Ovary (tissue), 7 donors: ENCODE measurements at regions not wholly inside any gene's neighbourhood (a gene's known extent, or its start where the extent isn't known, plus 50 kb on each side); places are given as distances from the start of the nearest gene placed in this dataset.

Source experiments
- DNase-seq, 5 donors: peaks; one replicate each; pipeline ENCODE4 v3.0.0-alpha.2; 2019 to 2020
- H3K27ac ChIP-seq, 2 donors: fragments of 200-600 bp; one replicate each; pipeline versions ENCODE4 v1.5.1 to v1.8.0; 2019 to 2022
- H3K27me3 ChIP-seq: fragments of 200-600 bp; one replicate; pipeline ENCODE4 v1.8.0; 2022
- H3K36me3 ChIP-seq: fragments of 200-600 bp; sonication (generic); one replicate; pipeline ENCODE4 v1.5.1; 2019
- H3K4me1 ChIP-seq: one replicate; pipeline ENCODE4 v1.8.1; 2013; ENCODE audit warnings: mild to moderate bottlenecking, moderate library complexity; ENCODE audit not compliant: insufficient read depth
- H3K4me3 ChIP-seq: fragments of 200-600 bp; sonication (generic); one replicate; pipeline ENCODE4 v1.5.1; 2017
- H3K9me3 ChIP-seq, 2 donors: fragments of 200-600 bp in 1 of 2; sonication (generic) in 1 of 2; one replicate each; pipeline versions ENCODE4 v1.5.1 to v1.8.1; 2013 to 2019; ENCODE audit warnings: mild to moderate bottlenecking in 1 of 2, moderate library complexity in 1 of 2
- CTCF ChIP-seq, 3 donors: fragments of 450-650 bp in 2 of 3; fragments of 200-600 bp in 1 of 3; IDR thresholded peaks; one replicate each; pipeline versions ENCODE4 v1.5.1 to v1.8.0; 2016 to 2022; ENCODE audit warnings: antibody characterized with exemption in 3 of 3, mild to moderate bottlenecking in 1 of 3
- EP300 ChIP-seq: sonication (generic); formaldehyde crosslinking; IDR thresholded peaks from one replicate; pipeline ENCODE4 v1.6.1; 2017; ENCODE audit warnings: antibody characterized with exemption
- POLR2A ChIP-seq: fragments of 450-650 bp; IDR thresholded peaks from one replicate; pipeline ENCODE4 v1.6.1; 2017; ENCODE audit warnings: antibody characterized with exemption, mild to moderate bottlenecking, moderate library complexity
- WGBS, 3 donors: extraction: QIAGEN DNeasy Blood & Tissue Kit in 1 of 3; methylation state at CpG; one replicate each; pipeline versions ENCODE4 v1.1.5 to v1.1.7; 2013 to 2017; 5-methylcytosine and 5-hydroxymethylcytosine counted together
- intact Hi-C, 4 donors: fragments of 100-400 bp; cut with DNase I; formaldehyde crosslinking; loops; one replicate each; pipeline versions ENCODE4 v1.11.0 to v1.15.1; 2022 to 2023
- donor health status: DM: no; HTN: no; CAD: no; lungs with moderate emphysema.
- donor health status: DM: no; HTN: no; CAD: no.
- donor health status: Bipolar disorder and iron deficiency.
- donor health status: DM: no; HTN: no; CAD: no.
- donor health status: DM: yes; HTN: yes; CAD: no.

GRCh38 chr5:89885670-89886069 lies 523.9 kb downstream of the CETN3 start:
- Histone ChIP-seq H3K27ac (no peak overlapping the region), H3K27me3 (no peaks in the 10 kb centered on the region), H3K9me3 (no peaks in the 10 kb centered on the region), H3K36me3 (no peaks in the 10 kb centered on the region), H3K4me3 (no peak overlapping the region), H3K4me1 (no peaks in the 10 kb centered on the region)
- DNase-seq, result no peak
- TF ChIP-seq POLR2A, result no peak
- TF ChIP-seq CTCF (IDR thresholded peaks at IDR 0.05), result no peak
- TF ChIP-seq EP300, result no peak
- intact Hi-C loops, result no loop called here

GRCh38 chr5:89883967-89884366 lies 525.6 kb downstream of the CETN3 start:
- no peak overlapping the region for H3K4me3 ChIP-seq
- TF ChIP-seq POLR2A (no peak), EP300 (no peak), CTCF (IDR thresholded peaks at IDR 0.05) (no peak)
- H3K27ac ChIP-seq, result no peak overlapping the region
- H3K27me3 ChIP-seq, result no peaks in the 10 kb centered on the region
- no peaks in the 10 kb centered on the region for H3K36me3 ChIP-seq
- no peaks in the 10 kb centered on the region for H3K4me1 ChIP-seq
- intact Hi-C loops, result no loop called here
- H3K9me3 ChIP-seq, result no peaks in the 10 kb centered on the region
- no peak for DNase-seq

- no peaks in the 10 kb centered on the region for H3K9me3 ChIP-seq
- TF ChIP-seq EP300 (no peak), CTCF (IDR thresholded peaks at IDR 0.05) (no peak), POLR2A (no peak)
- WGBS, 3 donors, result 72 to 76% (median 73%) methylated on average over 9 of the region's 9 CpGs
- no peak overlapping the region for H3K27ac ChIP-seq
- DNase-seq, result no peak
- intact Hi-C loops, result no loop called here
- no peaks in the 10 kb centered on the region for H3K4me1 ChIP-seq
- no peaks in the 10 kb centered on the region for H3K27me3 ChIP-seq
- no peaks in the 10 kb centered on the region for H3K36me3 ChIP-seq
- H3K4me3 ChIP-seq, result no peak overlapping the region
These were observed 531.1 kb downstream of the CETN3 start for GRCh38 chr5:89878140-89879132.

GRCh38 chr5:89871906-89872305 lies 537.6 kb downstream of the CETN3 start:
- H3K36me3 ChIP-seq, result no peaks in the 10 kb centered on the region
- no peaks in the 10 kb centered on the region for H3K27me3 ChIP-seq
- TF ChIP-seq EP300, result no peak
- WGBS, 3 donors, result 21 to 41% (median 32%) methylated on average over 2 of the region's 2 CpGs
- H3K4me1 ChIP-seq, result no peaks in the 10 kb centered on the region
- no peaks in the 10 kb centered on the region for H3K9me3 ChIP-seq
- no peak overlapping the region for H3K27ac ChIP-seq
- intact Hi-C loops, result no loop called here
- H3K4me3 ChIP-seq, result no peak overlapping the region
- DNase-seq, result no peak

GRCh38 chr5:89869346-89869745 lies 540.2 kb downstream of the CETN3 start:
- H3K27me3 ChIP-seq, result no peaks in the 10 kb centered on the region
- no peaks in the 10 kb centered on the region for H3K9me3 ChIP-seq
- H3K36me3 ChIP-seq, result no peaks in the 10 kb centered on the region
- H3K27ac ChIP-seq, result no peak overlapping the region
- no peak for DNase-seq
- TF ChIP-seq POLR2A (no peak), CTCF (IDR thresholded peaks at IDR 0.05) (no peak), EP300 (no peak)
- 94 to 96% (median 95%) methylated on average over 2 of the region's 2 CpGs for WGBS, 3 donors
- intact Hi-C loops, result no loop called here
- H3K4me1 ChIP-seq, result no peaks in the 10 kb centered on the region
- no peak overlapping the region for H3K4me3 ChIP-seq
